HCT116 (cell line): ENCODE measurements at regions not wholly inside any gene's neighbourhood (a gene's known extent, or its start where the extent isn't known, plus 50 kb on each side); places are given as distances from the start of the nearest gene placed in this dataset.

Experiments used
- ATAC-seq: fragments of 200-7000 bp; cut with Tn5 transposase; 2 replicates; pipeline ENCODE4 v1.9.1; 2020; ENCODE audit warnings: mild to moderate bottlenecking, moderate library complexity
- BruUV-seq: library from RNA; stranded (reverse); fragments of 400-500 nt; replicated peaks from 2 replicates; lab custom pipeline; 2021; lab: Mats Ljungman, UMichigan
- CTCF ChIA-PET: fragments of 300-600 bp; sonication (Branson Sonifier 250); formaldehyde crosslinking; loops from one replicate; lab custom pipeline; 2021; ENCODE audit warnings: antibody characterized with exemption; lab: Charles Lee
- POLR2A ChIA-PET: fragments of 300-600, 350-600 bp; sonication (Branson Sonifier 250); formaldehyde crosslinking; loops from one replicate; lab custom pipeline; 2021; ENCODE audit warnings: antibody characterized with exemption; lab: Charles Lee
- RAD21 ChIA-PET, 2 experiments: fragments of 300-600 bp; sonication (Branson Sonifier 250); formaldehyde crosslinking; loops; one replicate each; lab custom pipeline; 2023; ENCODE audit warnings: low total read pairs in 2 of 2; ENCODE audit not compliant: uncharacterized antibody in 2 of 2, unreplicated experiment in 2 of 2, low non-redundant PET in 1 of 2; lab: Charles Lee
- DNase-seq: peaks from one replicate; pipeline ENCODE4 v3.0.0-alpha.2; 2010; ENCODE audit warnings: low read depth, low spot score
- H2AFZ ChIP-seq: fragments of 200-600 bp; shearing (Covaris generic), sonication (generic); 2 replicates; pipeline ENCODE4 v1.6.1; 2017; ENCODE audit warnings: low read depth, mixed run types, mixed read lengths, antibody characterized with exemption, low read length; ENCODE audit not compliant: poor library complexity, severe bottlenecking
- H3K27ac ChIP-seq: 2 replicates; pipeline ENCODE4 v1.5.1; 2012; ENCODE audit warnings: low read depth, low read length
- H3K27me3 ChIP-seq: fragments of 200-600 bp; sonication (generic); 2 replicates; pipeline ENCODE4 v1.6.1; 2016; ENCODE audit warnings: mixed run types, low read length, mixed read lengths; ENCODE audit not compliant: insufficient read depth
- H3K36me3 ChIP-seq, 2 experiments: fragments of 200-500 bp in 1 of 2; fragments of 200-600 bp in 1 of 2; sonication (Bioruptor generic) in 1 of 2; sonication (generic) in 1 of 2; 2 replicates each; pipeline versions ENCODE4 v1.5.1 to v1.6.1; 2014 to 2016; ENCODE audit warnings: low read length in 2 of 2, inconsistent platforms in 1 of 2, mixed read lengths in 1 of 2, mixed run types in 1 of 2; ENCODE audit not compliant: insufficient read depth in 2 of 2, control insufficient read depth in 1 of 2
- H3K4me1 ChIP-seq, 2 experiments: fragments of 200-600 bp in 1 of 2; sonication (generic) in 1 of 2; 2 replicates each; pipeline versions ENCODE4 v1.5.1 to v1.6.1; 2012 to 2017; ENCODE audit warnings: low read length in 2 of 2, inconsistent platforms in 1 of 2, mild to moderate bottlenecking in 1 of 2, mixed read lengths in 1 of 2, mixed run types in 1 of 2, moderate library complexity in 1 of 2; ENCODE audit not compliant: insufficient read depth in 2 of 2, control insufficient read depth in 1 of 2
- H3K4me2 ChIP-seq: fragments of 200-600 bp; sonication (generic); 2 replicates; pipeline ENCODE4 v1.6.1; 2017; ENCODE audit warnings: mixed run types, low read length, mixed read lengths
- H3K4me3 ChIP-seq, 2 experiments: fragments of 200-600 bp in 1 of 2; sonication (generic) in 1 of 2; replicated peaks in 1 of 2; 2 replicates each; pipeline ENCODE4 v1.5.1; 2011 to 2016; ENCODE audit warnings: low read length in 2 of 2, control low read depth in 1 of 2, low read depth in 1 of 2, mild to moderate bottlenecking in 1 of 2, mixed read lengths in 1 of 2, mixed run types in 1 of 2
- H3K79me2 ChIP-seq: fragments of 200-600 bp; sonication (generic); 2 replicates; pipeline ENCODE4 v1.6.1; 2017; ENCODE audit warnings: mild to moderate bottlenecking, mixed run types, low read length, moderate library complexity, mixed read lengths; ENCODE audit not compliant: insufficient read depth
- H3K9ac ChIP-seq: fragments of 200-600 bp; sonication (generic); 2 replicates; pipeline ENCODE4 v1.6.1; 2016; ENCODE audit warnings: low read length, mixed read lengths
- H3K9me2 ChIP-seq: fragments of 200-600 bp; sonication (generic), shearing (Covaris generic); 2 replicates; pipeline ENCODE4 v1.6.1; 2017; ENCODE audit warnings: mixed run types, mild to moderate bottlenecking, moderate library complexity; ENCODE audit not compliant: insufficient read depth
- H3K9me3 ChIP-seq, 2 experiments: fragments of 200-500 bp in 1 of 2; fragments of 200-600 bp in 1 of 2; sonication (Bioruptor generic) in 1 of 2; sonication (generic) in 1 of 2; 2 replicates each; pipeline ENCODE4 v1.6.1; 2014 to 2017; ENCODE audit warnings: low read length in 2 of 2, mixed read lengths in 2 of 2, inconsistent platforms in 1 of 2, low read depth in 1 of 2, mild to moderate bottlenecking in 1 of 2, mixed run types in 1 of 2, moderate library complexity in 1 of 2; ENCODE audit not compliant: control insufficient read depth in 1 of 2, insufficient read depth in 1 of 2
- H4K20me1 ChIP-seq: fragments of 200-600 bp; sonication (generic), shearing (Covaris generic); 2 replicates; pipeline ENCODE4 v1.6.1; 2017; ENCODE audit warnings: mixed run types, mild to moderate bottlenecking, moderate library complexity; ENCODE audit not compliant: insufficient read depth
- EZH2phosphoT487 ChIP-seq: fragments of 200-600 bp; IDR thresholded peaks from 2 replicates; pipeline ENCODE4 v1.6.1; 2018; ENCODE audit warnings: antibody characterized with exemption, borderline replicate concordance
- JUND ChIP-seq: IDR thresholded peaks from 2 replicates; pipeline ENCODE4 v1.6.1; 2012
- ZNF274 ChIP-seq: fragments of 200-500 bp; sonication (Bioruptor generic); IDR thresholded peaks from 2 replicates; pipeline ENCODE4 v1.6.1; 2014; ENCODE audit warnings: mild to moderate bottlenecking, low read depth, low read length, inconsistent platforms
- intact Hi-C: fragments of 100-400 bp; cut with micrococcal nuclease; formaldehyde crosslinking; loops from 2 replicates; pipeline ENCODE4 v1.10.0; 2022
- TF ChIP-seq, protein P1 (sequence below): IDR thresholded peaks from 2 replicates; pipeline ENCODE4 v1.6.1; 2011; ENCODE audit warnings: mild to moderate bottlenecking, low read length, moderate library complexity; ENCODE audit not compliant: insufficient replicate concordance; ENCODE audit errors: extremely low read depth
- TF ChIP-seq, protein P2 (sequence below): IDR thresholded peaks from 2 replicates; pipeline ENCODE4 v1.6.1; 2012
- TF ChIP-seq, protein P3 (sequence below): IDR thresholded peaks from 2 replicates; pipeline ENCODE4 v1.6.1; 2012
- TF ChIP-seq, protein P4 (sequence below), 3 experiments: fragments of 200-600 bp in 1 of 3; sonication (generic) in 1 of 3; IDR thresholded peaks in 2 of 3; conservative IDR thresholded peaks in 1 of 3; 2 replicates each; pipeline ENCODE4 v1.5.1; 2012 to 2017; ENCODE audit warnings: low read depth in 2 of 3, low read length in 2 of 3, antibody characterized with exemption in 1 of 3, borderline replicate concordance in 1 of 3, control low read depth in 1 of 3, mild to moderate bottlenecking in 1 of 3, mixed read lengths in 1 of 3, mixed run types in 1 of 3, moderate library complexity in 1 of 3; ENCODE audit not compliant: insufficient read depth in 1 of 3
- TF ChIP-seq, protein P5 (sequence below): IDR thresholded peaks from 2 replicates; pipeline ENCODE4 v1.6.1; 2012; ENCODE audit warnings: low read depth

DNA sequence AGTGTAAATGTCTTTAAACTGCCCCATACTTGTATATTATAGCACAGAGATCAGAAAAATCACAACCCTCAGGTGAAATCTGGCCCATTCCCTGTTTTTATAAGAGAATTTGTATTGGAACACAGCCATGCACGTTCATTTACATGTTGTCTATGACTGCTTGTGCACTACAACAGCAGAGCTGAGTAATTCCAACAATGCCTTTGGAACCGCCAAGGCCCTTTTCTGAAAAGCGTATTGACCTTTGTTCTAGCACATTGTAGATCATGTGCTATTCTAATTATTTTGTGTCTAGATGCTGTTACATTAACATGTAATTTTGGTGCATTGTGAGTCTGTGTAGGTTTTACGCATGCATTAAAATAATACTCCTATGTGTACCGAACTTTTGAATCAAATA lies 339.6 kb downstream of the CHRM3 start:
- intact Hi-C loops, result no loop called here
- Histone ChIP-seq H3K9me2 (no peaks in the 10 kb centered on the region), H3K79me2 (no peaks in the 10 kb centered on the region), H3K36me3 (no peaks in the 10 kb centered on the region), H3K4me1 (no peaks in the 10 kb centered on the region), H3K9ac (no peak overlapping the region), H3K27ac (no peak overlapping the region), H4K20me1 (no peaks in the 10 kb centered on the region), H3K4me3 (no peak overlapping the region), H2AFZ (no peak overlapping the region), H3K4me2 (no peak overlapping the region), H3K9me3 (peaks cover 0 to 33% of the 10 kb centered on the region in 2 experiments; a peak in 2 of 4 replicates), H3K27me3 (no peaks in the 10 kb centered on the region)
- TF ChIP-seq, protein P1, sequence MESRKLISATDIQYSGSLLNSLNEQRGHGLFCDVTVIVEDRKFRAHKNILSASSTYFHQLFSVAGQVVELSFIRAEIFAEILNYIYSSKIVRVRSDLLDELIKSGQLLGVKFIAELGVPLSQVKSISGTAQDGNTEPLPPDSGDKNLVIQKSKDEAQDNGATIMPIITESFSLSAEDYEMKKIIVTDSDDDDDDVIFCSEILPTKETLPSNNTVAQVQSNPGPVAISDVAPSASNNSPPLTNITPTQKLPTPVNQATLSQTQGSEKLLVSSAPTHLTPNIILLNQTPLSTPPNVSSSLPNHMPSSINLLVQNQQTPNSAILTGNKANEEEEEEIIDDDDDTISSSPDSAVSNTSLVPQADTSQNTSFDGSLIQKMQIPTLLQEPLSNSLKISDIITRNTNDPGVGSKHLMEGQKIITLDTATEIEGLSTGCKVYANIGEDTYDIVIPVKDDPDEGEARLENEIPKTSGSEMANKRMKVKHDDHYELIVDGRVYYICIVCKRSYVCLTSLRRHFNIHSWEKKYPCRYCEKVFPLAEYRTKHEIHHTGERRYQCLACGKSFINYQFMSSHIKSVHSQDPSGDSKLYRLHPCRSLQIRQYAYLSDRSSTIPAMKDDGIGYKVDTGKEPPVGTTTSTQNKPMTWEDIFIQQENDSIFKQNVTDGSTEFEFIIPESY, result no peak
- TF ChIP-seq EZH2phosphoT487 (no peak), ZNF274 (no peak)
- TF ChIP-seq, protein P2, sequence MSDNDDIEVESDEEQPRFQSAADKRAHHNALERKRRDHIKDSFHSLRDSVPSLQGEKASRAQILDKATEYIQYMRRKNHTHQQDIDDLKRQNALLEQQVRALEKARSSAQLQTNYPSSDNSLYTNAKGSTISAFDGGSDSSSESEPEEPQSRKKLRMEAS, result no peak
- ATAC-seq (no peak), DNase-seq (no peak)
- ChIA-PET CTCF (no interaction called here), RAD21 (no interaction called here), POLR2A (no interaction called here)
- BruUV-seq, result no TSS peak

DNA sequence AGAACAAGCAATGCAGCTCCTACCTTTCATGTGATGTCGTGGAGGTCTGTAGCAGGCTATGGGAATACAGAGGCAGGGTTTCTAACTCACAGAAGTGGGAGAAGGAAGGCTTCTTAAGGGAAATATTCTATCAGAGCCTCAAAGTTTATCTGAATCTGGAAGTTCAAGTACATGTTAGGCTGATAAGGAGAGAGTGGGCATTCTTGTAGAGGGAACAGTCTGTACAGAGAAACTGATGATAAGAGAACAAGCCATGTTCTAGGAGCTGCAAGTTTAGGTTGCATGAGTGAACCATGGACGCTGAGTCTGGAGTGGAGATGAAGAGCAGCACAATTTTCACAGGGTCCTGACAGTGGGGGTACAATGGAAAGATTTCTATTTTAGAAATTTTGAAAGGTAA lies 344.0 kb downstream of the CHRM3 start:
- Histone ChIP-seq H3K27me3 (no peaks in the 10 kb centered on the region), H2AFZ (no peak overlapping the region), H3K4me3 (no peak overlapping the region), H3K79me2 (no peaks in the 10 kb centered on the region), H3K9me2 (no peaks in the 10 kb centered on the region), H4K20me1 (no peaks in the 10 kb centered on the region), H3K4me2 (no peak overlapping the region), H3K4me1 (no peaks in the 10 kb centered on the region), H3K9me3 (peaks cover 0 to 25% of the 10 kb centered on the region in 2 experiments; a peak in 2 of 4 replicates), H3K27ac (no peak overlapping the region), H3K9ac (no peak overlapping the region), H3K36me3 (no peaks in the 10 kb centered on the region)
- no peak for DNase-seq
- RAD21 ChIA-PET, result no interaction called here
- CTCF ChIA-PET, result no interaction called here
- BruUV-seq, result no TSS peak
- ATAC-seq, result no peak
- POLR2A ChIA-PET, result no interaction called here
- intact Hi-C loops, result no loop called here
- TF ChIP-seq, protein P3, sequence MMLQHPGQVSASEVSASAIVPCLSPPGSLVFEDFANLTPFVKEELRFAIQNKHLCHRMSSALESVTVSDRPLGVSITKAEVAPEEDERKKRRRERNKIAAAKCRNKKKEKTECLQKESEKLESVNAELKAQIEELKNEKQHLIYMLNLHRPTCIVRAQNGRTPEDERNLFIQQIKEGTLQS, result no peak
- TF ChIP-seq, protein P1, result no peak
- TF ChIP-seq JUND, result no peak
- TF ChIP-seq, protein P4, sequence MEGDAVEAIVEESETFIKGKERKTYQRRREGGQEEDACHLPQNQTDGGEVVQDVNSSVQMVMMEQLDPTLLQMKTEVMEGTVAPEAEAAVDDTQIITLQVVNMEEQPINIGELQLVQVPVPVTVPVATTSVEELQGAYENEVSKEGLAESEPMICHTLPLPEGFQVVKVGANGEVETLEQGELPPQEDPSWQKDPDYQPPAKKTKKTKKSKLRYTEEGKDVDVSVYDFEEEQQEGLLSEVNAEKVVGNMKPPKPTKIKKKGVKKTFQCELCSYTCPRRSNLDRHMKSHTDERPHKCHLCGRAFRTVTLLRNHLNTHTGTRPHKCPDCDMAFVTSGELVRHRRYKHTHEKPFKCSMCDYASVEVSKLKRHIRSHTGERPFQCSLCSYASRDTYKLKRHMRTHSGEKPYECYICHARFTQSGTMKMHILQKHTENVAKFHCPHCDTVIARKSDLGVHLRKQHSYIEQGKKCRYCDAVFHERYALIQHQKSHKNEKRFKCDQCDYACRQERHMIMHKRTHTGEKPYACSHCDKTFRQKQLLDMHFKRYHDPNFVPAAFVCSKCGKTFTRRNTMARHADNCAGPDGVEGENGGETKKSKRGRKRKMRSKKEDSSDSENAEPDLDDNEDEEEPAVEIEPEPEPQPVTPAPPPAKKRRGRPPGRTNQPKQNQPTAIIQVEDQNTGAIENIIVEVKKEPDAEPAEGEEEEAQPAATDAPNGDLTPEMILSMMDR (IDR thresholded peaks at IDR 0.05 in 2 of 3, conservative IDR thresholded peaks at IDR 0.05 in 1 of 3; ENCODE audit: borderline replicate concordance in 1 of 3, insufficient read depth in 1 of 3, low read depth in 2 of 3, low read length in 2 of 3), result no peak
- TF ChIP-seq, protein P5, sequence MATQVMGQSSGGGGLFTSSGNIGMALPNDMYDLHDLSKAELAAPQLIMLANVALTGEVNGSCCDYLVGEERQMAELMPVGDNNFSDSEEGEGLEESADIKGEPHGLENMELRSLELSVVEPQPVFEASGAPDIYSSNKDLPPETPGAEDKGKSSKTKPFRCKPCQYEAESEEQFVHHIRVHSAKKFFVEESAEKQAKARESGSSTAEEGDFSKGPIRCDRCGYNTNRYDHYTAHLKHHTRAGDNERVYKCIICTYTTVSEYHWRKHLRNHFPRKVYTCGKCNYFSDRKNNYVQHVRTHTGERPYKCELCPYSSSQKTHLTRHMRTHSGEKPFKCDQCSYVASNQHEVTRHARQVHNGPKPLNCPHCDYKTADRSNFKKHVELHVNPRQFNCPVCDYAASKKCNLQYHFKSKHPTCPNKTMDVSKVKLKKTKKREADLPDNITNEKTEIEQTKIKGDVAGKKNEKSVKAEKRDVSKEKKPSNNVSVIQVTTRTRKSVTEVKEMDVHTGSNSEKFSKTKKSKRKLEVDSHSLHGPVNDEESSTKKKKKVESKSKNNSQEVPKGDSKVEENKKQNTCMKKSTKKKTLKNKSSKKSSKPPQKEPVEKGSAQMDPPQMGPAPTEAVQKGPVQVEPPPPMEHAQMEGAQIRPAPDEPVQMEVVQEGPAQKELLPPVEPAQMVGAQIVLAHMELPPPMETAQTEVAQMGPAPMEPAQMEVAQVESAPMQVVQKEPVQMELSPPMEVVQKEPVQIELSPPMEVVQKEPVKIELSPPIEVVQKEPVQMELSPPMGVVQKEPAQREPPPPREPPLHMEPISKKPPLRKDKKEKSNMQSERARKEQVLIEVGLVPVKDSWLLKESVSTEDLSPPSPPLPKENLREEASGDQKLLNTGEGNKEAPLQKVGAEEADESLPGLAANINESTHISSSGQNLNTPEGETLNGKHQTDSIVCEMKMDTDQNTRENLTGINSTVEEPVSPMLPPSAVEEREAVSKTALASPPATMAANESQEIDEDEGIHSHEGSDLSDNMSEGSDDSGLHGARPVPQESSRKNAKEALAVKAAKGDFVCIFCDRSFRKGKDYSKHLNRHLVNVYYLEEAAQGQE, result no peak
